Eye (tissue), 1 donor: ENCODE measurements at regions not wholly inside any gene's neighbourhood (a gene's known extent, or its start where the extent isn't known, plus 50 kb on each side); places are given as distances from the start of the nearest gene placed in this dataset.
A peak's percentile ranks its signal among the peaks of the same experiment; 100 is the strongest.

Experiments used
- DNase-seq: peaks from one replicate; pipeline ENCODE4 v3.0.0-alpha.2; 2015

GRCh38 chr13:99436686-99437416, 64.4 kb upstream of the TM9SF2 start:
- peak; percentile 95 for DNase-seq

- DNase-seq, result no peak
These were observed 62.2 kb upstream of the TM9SF2 start for GRCh38 chr13:99439048-99439447.

GRCh38 chr13:99439850-99440604, 61.2 kb upstream of the TM9SF2 start:
- no peak for DNase-seq

GRCh38 chr13:99442273-99442895, 58.9 kb upstream of the TM9SF2 start:
- peak; percentile 78 for DNase-seq

- no peak for DNase-seq
These were observed 55.0 kb upstream of the TM9SF2 start for GRCh38 chr13:99446242-99446641.

- no peak for DNase-seq
These were observed 52.7 kb upstream of the TM9SF2 start for GRCh38 chr13:99448546-99448945.

GRCh38 chr13:99450416-99450815, 50.9 kb upstream of the TM9SF2 start:
- DNase-seq, result no peak
